SK-N-SH (cell line): ENCODE measurements at regions not wholly inside any gene's neighbourhood (a gene's known extent, or its start where the extent isn't known, plus 50 kb on each side); places are given as distances from the start of the nearest gene placed in this dataset.

Source experiments
- CTCF ChIA-PET: fragments of 300-600, 350-600 bp; formaldehyde crosslinking; extraction: SDS; loops from one replicate; lab custom pipeline; 2021; lab: Yijun Ruan, JAX
- POLR2A ChIA-PET: fragments of 350-600 bp; sonication (Branson Sonifier 250); formaldehyde crosslinking; extraction: SDS; loops from one replicate; lab custom pipeline; 2020; ENCODE audit warnings: antibody characterized with exemption, inconsistent platforms; lab: Yijun Ruan, JAX
- DNase-seq: peaks from one replicate; pipeline ENCODE4 v3.0.0; 2012
- H2AFZ ChIP-seq: fragments of 200-600 bp; sonication (generic); 2 replicates; pipeline ENCODE4 v1.8.1; 2016; ENCODE audit warnings: antibody characterized with exemption, mild to moderate bottlenecking, low read depth
- H3F3A ChIP-seq: fragments of 200-600 bp; sonication (generic); replicated peaks from 2 replicates; pipeline ENCODE3; 2016; ENCODE audit warnings: antibody characterized with exemption, mild to moderate bottlenecking; ENCODE audit not compliant: insufficient read depth
- H3K27ac ChIP-seq, 2 experiments: fragments of 200-500 bp in 1 of 2; fragments of 200-600 bp in 1 of 2; sonication (Bioruptor generic) in 1 of 2; sonication (generic), shearing (Covaris generic) in 1 of 2; 2 replicates each; pipeline versions ENCODE4 v1.5.1 to v1.6.1; 2014 to 2016; ENCODE audit warnings: low read depth in 2 of 2, inconsistent platforms in 1 of 2, low read length in 1 of 2, mild to moderate bottlenecking in 1 of 2, mixed read lengths in 1 of 2
- H3K27me3 ChIP-seq: fragments of 200-600 bp; sonication (generic), shearing (Covaris generic); 2 replicates; pipeline ENCODE4 v1.6.1; 2016; ENCODE audit warnings: mixed run types; ENCODE audit not compliant: insufficient read depth
- H3K36me3 ChIP-seq, 2 experiments: fragments of 200-500 bp in 1 of 2; fragments of 200-600 bp in 1 of 2; sonication (Bioruptor generic) in 1 of 2; sonication (generic) in 1 of 2; replicated peaks in 1 of 2; 2 replicates each; pipeline versions ENCODE3 to v1.5.1; 2014 to 2016; ENCODE audit warnings: low read length in 1 of 2, mild to moderate bottlenecking in 1 of 2; ENCODE audit not compliant: insufficient read depth in 2 of 2, control insufficient read depth in 1 of 2
- H3K4me1 ChIP-seq, 2 experiments: fragments of 200-500 bp in 1 of 2; fragments of 200-600 bp in 1 of 2; sonication (Bioruptor generic) in 1 of 2; sonication (generic), shearing (Covaris generic) in 1 of 2; 2 replicates each; pipeline versions ENCODE4 v1.5.1 to v1.6.1; 2014 to 2016; ENCODE audit warnings: low read depth in 1 of 2, low read length in 1 of 2, mixed run types in 1 of 2; ENCODE audit not compliant: insufficient read depth in 2 of 2, control insufficient read depth in 1 of 2
- H3K4me2 ChIP-seq: fragments of 200-600 bp; sonication (generic), shearing (Covaris generic); 2 replicates; pipeline ENCODE4 v1.6.1; 2017; ENCODE audit warnings: mixed run types
- H3K4me3 ChIP-seq, 2 experiments: fragments of 200-500 bp in 1 of 2; fragments of 200-600 bp in 1 of 2; sonication (Bioruptor generic) in 1 of 2; sonication (generic), shearing (Covaris generic) in 1 of 2; 2 replicates each; pipeline versions ENCODE4 v1.5.1 to v1.8.1; 2014 to 2016; ENCODE audit warnings: low read depth in 2 of 2, inconsistent platforms in 1 of 2, low read length in 1 of 2, mild to moderate bottlenecking in 1 of 2, mixed read lengths in 1 of 2, moderate library complexity in 1 of 2
- H3K79me2 ChIP-seq: fragments of 200-600 bp; sonication (generic); 2 replicates; pipeline ENCODE4 v1.8.1; 2017; ENCODE audit warnings: mild to moderate bottlenecking; ENCODE audit not compliant: insufficient read depth
- H3K9ac ChIP-seq: fragments of 200-600 bp; sonication (generic); 2 replicates; pipeline ENCODE4 v1.6.1; 2017; ENCODE audit warnings: mixed run types
- H3K9me2 ChIP-seq: fragments of 200-600 bp; sonication (generic); 2 replicates; pipeline ENCODE4 v1.6.1; 2017; ENCODE audit warnings: mixed run types
- H3K9me3 ChIP-seq: fragments of 200-600 bp; sonication (generic); 2 replicates; pipeline ENCODE4 v1.6.1; 2017; ENCODE audit warnings: mixed run types, mild to moderate bottlenecking, moderate library complexity
- H4K20me1 ChIP-seq: fragments of 200-600 bp; sonication (generic); 2 replicates; pipeline ENCODE4 v1.6.1; 2017; ENCODE audit warnings: mild to moderate bottlenecking, mixed run types; ENCODE audit not compliant: insufficient read depth
- CHD2 ChIP-seq: fragments of 150-350 bp; IDR thresholded peaks from 2 replicates; pipeline ENCODE4 v1.6.1; 2018; ENCODE audit warnings: low read length; ENCODE audit not compliant: partially characterized antibody
- EP300 ChIP-seq, 2 experiments: IDR thresholded peaks; 2 replicates each; pipeline versions ENCODE4 v1.4.0 to v1.6.1; 2012; ENCODE audit warnings: borderline replicate concordance in 1 of 2, low read depth in 1 of 2, low read length in 1 of 2
- FOXJ3 ChIP-seq: sonication (generic); formaldehyde crosslinking; IDR thresholded peaks from 2 replicates; pipeline ENCODE4 v1.5.1; 2020; ENCODE audit warnings: mild to moderate bottlenecking, missing genetic modification reagents
- GABPA ChIP-seq: IDR thresholded peaks from 2 replicates; pipeline ENCODE4 v1.4.0; 2012; ENCODE audit warnings: low read depth, mild to moderate bottlenecking
- GATA2 ChIP-seq: sonication (generic); formaldehyde crosslinking; IDR thresholded peaks from 2 replicates; pipeline ENCODE4 v1.5.0; 2020; ENCODE audit warnings: mild to moderate bottlenecking, missing genetic modification reagents
- IRF3 ChIP-seq: fragments of 150-350 bp; IDR thresholded peaks from 2 replicates; pipeline ENCODE4 v1.6.1; 2016; ENCODE audit warnings: mild to moderate bottlenecking, low read depth, low read length
- MEF2A ChIP-seq: IDR thresholded peaks from 2 replicates; pipeline ENCODE4 v1.4.0; 2012; ENCODE audit warnings: low read depth, borderline replicate concordance
- NFIC ChIP-seq: IDR thresholded peaks from 2 replicates; pipeline ENCODE4 v1.4.0; 2012; ENCODE audit warnings: borderline replicate concordance
- RAD21 ChIP-seq: IDR thresholded peaks from 2 replicates; pipeline ENCODE4 v1.6.1; 2012; ENCODE audit warnings: mild to moderate bottlenecking, low read length
- RCOR1 ChIP-seq: fragments of 150-350 bp; IDR thresholded peaks from 2 replicates; pipeline ENCODE4 v1.6.1; 2017; ENCODE audit warnings: antibody characterized with exemption, low read length
- RFX5 ChIP-seq: IDR thresholded peaks from 2 replicates; pipeline ENCODE4 v1.6.1; 2012; ENCODE audit warnings: mild to moderate bottlenecking, improper control_type of control experiment, low read length
- SIN3A ChIP-seq: IDR thresholded peaks from 2 replicates; pipeline ENCODE4 v1.6.1; 2012; ENCODE audit warnings: low read depth, mild to moderate bottlenecking, low read length, moderate library complexity, borderline replicate concordance
- SMC3 ChIP-seq: IDR thresholded peaks from 2 replicates; pipeline ENCODE4 v1.6.1; 2012; ENCODE audit warnings: low read depth, low read length, improper control_type of control experiment
- TCF12 ChIP-seq: IDR thresholded peaks from 2 replicates; pipeline ENCODE4 v1.4.0; 2012
- TEAD4 ChIP-seq: IDR thresholded peaks from 2 replicates; pipeline ENCODE4 v1.4.0; 2012; ENCODE audit warnings: mild to moderate bottlenecking, borderline replicate concordance; ENCODE audit not compliant: insufficient read depth
- USF1 ChIP-seq: IDR thresholded peaks from 2 replicates; pipeline ENCODE4 v1.4.0; 2012; ENCODE audit warnings: low read depth, borderline replicate concordance
- ZBTB33 ChIP-seq: IDR thresholded peaks from 2 replicates; pipeline ENCODE4 v1.4.0; 2012; ENCODE audit warnings: low read depth, borderline replicate concordance
- WGBS: methylation state at CpG from one replicate; pipeline ENCODE4 v1.1.6; 2017; ENCODE audit warnings: low lambda C conversion rate; 5-methylcytosine and 5-hydroxymethylcytosine counted together

- no peak for DNase-seq
- CTCF ChIA-PET = no interaction called here
These were observed 463.1 kb downstream of the NR2F1-AS1 start for GRCh38 chr5:93117751-93118531.

More at GRCh38 chr5:93117751-93118531, 463.1 kb downstream of the NR2F1-AS1 start:
- POLR2A ChIA-PET = no interaction called here
- Histone ChIP-seq H3K27ac (peak overlapping the region in 1 of 2 experiments; percentile 38; a peak in 2 of 4 replicates), H2AFZ (peak overlapping the region; percentile 71), H3K4me1 (peaks cover 3 to 12% of the 10 kb centered on the region in 2 experiments; a peak in 2 of 4 replicates), H4K20me1 (no peaks in the 10 kb centered on the region), H3K36me3 (no peaks in the 10 kb centered on the region), H3K4me3 (no peak overlapping the region), H3K9me3 (no peaks in the 10 kb centered on the region), H3K9ac (peak overlapping the region; percentile 24; the same call in 1 of the 2 replicates), H3F3A (peaks cover 3% of the 10 kb centered on the region), H3K79me2 (no peaks in the 10 kb centered on the region), H3K4me2 (peak overlapping the region; percentile 36; the same call in 1 of the 2 replicates), H3K27me3 (no peaks in the 10 kb centered on the region), H3K9me2 (no peaks in the 10 kb centered on the region)
- WGBS = 48% methylated on average over 2 of the region's 2 CpGs
- no peak for TF ChIP-seq RCOR1
- no peak for TF ChIP-seq MEF2A
- TF ChIP-seq IRF3 = no peak
- no peak for TF ChIP-seq SMC3
- no peak for TF ChIP-seq CHD2
- TF ChIP-seq ZBTB33 = no peak
- no peak for TF ChIP-seq EP300 (IDR thresholded peaks at IDR 0.05; ENCODE audit: borderline replicate concordance in 1 of 2, low read depth in 1 of 2, low read length in 1 of 2)
- no peak for TF ChIP-seq SIN3A
- TF ChIP-seq RFX5 = no peak
- TF ChIP-seq GABPA = no peak
- no peak for TF ChIP-seq NFIC
- TF ChIP-seq RAD21 = no peak
- no peak for TF ChIP-seq GATA2 (CRISPR knock-in tag)
- TF ChIP-seq USF1 = no peak
- no peak for TF ChIP-seq TCF12
- TF ChIP-seq TEAD4 = no peak
- TF ChIP-seq FOXJ3 (CRISPR knock-in tag) = no peak
